Endothelial cell of umbilical vein (primary cell): ENCODE measurements at regions not wholly inside any gene's neighbourhood (a gene's known extent, or its start where the extent isn't known, plus 50 kb on each side); places are given as distances from the start of the nearest gene placed in this dataset.

Source experiments
- BruUV-seq: library from RNA; stranded (reverse); fragments of 400-500 nt; replicated peaks from 2 replicates; lab custom pipeline; 2021; lab: Mats Ljungman, UMichigan
- CTCF ChIA-PET: fragments of 300-600, 350-600 bp; sonication (Branson Sonifier 250); formaldehyde crosslinking; loops from one replicate; lab custom pipeline; 2021; ENCODE audit warnings: antibody characterized with exemption, inconsistent platforms; lab: Charles Lee
- POLR2A ChIA-PET: fragments of 300-600, 350-600 bp; sonication (Branson Sonifier 250); formaldehyde crosslinking; loops from one replicate; lab custom pipeline; 2021; ENCODE audit warnings: antibody characterized with exemption, inconsistent platforms; lab: Charles Lee
- DNase-seq: peaks from one replicate; pipeline ENCODE4 v3.0.0-alpha.2; 2011; ENCODE audit warnings: low read depth, low spot score
- FAIRE-seq: peaks from 2 replicates; lab custom pipeline; 2011; peaks lifted over from hg19 to GRCh38; lab: Jason Lieb, UNC
- H2AFZ ChIP-seq: 2 replicates; pipeline ENCODE4 v1.6.0; 2012; ENCODE audit warnings: low read depth, low read length, control low read depth, inconsistent platforms
- H3K27ac ChIP-seq: 2 replicates; pipeline ENCODE4 v1.5.1; 2011; ENCODE audit warnings: low read depth, mild to moderate bottlenecking, control low read depth, low read length, moderate library complexity; ENCODE audit not compliant: insufficient read depth
- H3K27me3 ChIP-seq, 2 experiments: 2 replicates each; pipeline versions ENCODE4 v1.6.0 to v1.6.1; 2011; ENCODE audit warnings: low read length in 2 of 2, mixed read lengths in 1 of 2; ENCODE audit not compliant: control insufficient read depth in 2 of 2, insufficient read depth in 2 of 2
- H3K36me3 ChIP-seq, 2 experiments: 2 replicates in 1 of 2; 3 replicates in 1 of 2; pipeline ENCODE4 v1.5.1; 2011; ENCODE audit warnings: low read length in 2 of 2, mild to moderate bottlenecking in 1 of 2, moderate library complexity in 1 of 2; ENCODE audit not compliant: control insufficient read depth in 2 of 2, insufficient read depth in 2 of 2; ENCODE audit errors: extremely low read depth in 1 of 2
- H3K4me1 ChIP-seq: 3 replicates; pipeline ENCODE4 v1.5.1; 2011; ENCODE audit warnings: mild to moderate bottlenecking, low read length; ENCODE audit not compliant: control insufficient read depth, insufficient read depth; ENCODE audit errors: extremely low read depth
- H3K4me2 ChIP-seq: 2 replicates; pipeline ENCODE4 v1.6.1; 2011; ENCODE audit warnings: low read length, control low read depth, mixed read lengths; ENCODE audit not compliant: insufficient read depth
- H3K4me3 ChIP-seq, 3 experiments: fragments of 200-600 bp in 1 of 3; sonication (generic), shearing (Covaris generic) in 1 of 3; replicated peaks in 1 of 3; 2 replicates each; pipeline ENCODE4 v1.5.1; 2011 to 2016; ENCODE audit warnings: control low read depth in 3 of 3, low read length in 3 of 3, mild to moderate bottlenecking in 2 of 3, inconsistent platforms in 1 of 3, low read depth in 1 of 3, moderate library complexity in 1 of 3; ENCODE audit not compliant: insufficient read depth in 1 of 3
- H3K79me2 ChIP-seq: 2 replicates; pipeline ENCODE4 v1.6.0; 2012; ENCODE audit warnings: low read length, inconsistent platforms; ENCODE audit not compliant: control insufficient read depth, insufficient read depth
- H3K9ac ChIP-seq: replicated peaks from 2 replicates; pipeline ENCODE3; 2011; ENCODE audit warnings: low read length, control low read depth; ENCODE audit not compliant: insufficient read depth; ENCODE audit errors: extremely low read depth
- H3K9me1 ChIP-seq: replicated peaks from 3 replicates; pipeline ENCODE4 v1.6.0; 2011; ENCODE audit warnings: mild to moderate bottlenecking, low read length; ENCODE audit not compliant: control insufficient read depth, insufficient read depth; ENCODE audit errors: extremely low read depth
- H3K9me3 ChIP-seq: replicated peaks from 2 replicates; pipeline ENCODE4 v1.5.1; 2012; ENCODE audit warnings: low read length, inconsistent platforms; ENCODE audit not compliant: control insufficient read depth, insufficient read depth
- H4K20me1 ChIP-seq: replicated peaks from 2 replicates; pipeline ENCODE3; 2011; ENCODE audit warnings: mild to moderate bottlenecking, low read length; ENCODE audit not compliant: control insufficient read depth, insufficient read depth; ENCODE audit errors: extremely low read depth
- EZH2 ChIP-seq: IDR thresholded peaks from 2 replicates; pipeline ENCODE4 v1.6.1; 2012; ENCODE audit warnings: borderline replicate concordance, low read depth, mild to moderate bottlenecking, moderate library complexity, low read length, inconsistent platforms; ENCODE audit not compliant: severe bottlenecking
- FOS ChIP-seq: IDR thresholded peaks from 2 replicates; pipeline ENCODE4 v1.6.1; 2011; ENCODE audit warnings: mild to moderate bottlenecking, low read length, moderate library complexity, borderline replicate concordance; ENCODE audit not compliant: insufficient read depth
- GATA2 ChIP-seq: IDR thresholded peaks from 2 replicates; pipeline ENCODE4 v1.7.0; 2011; ENCODE audit warnings: low read depth, mild to moderate bottlenecking, moderate library complexity, mixed read lengths, low read length; ENCODE audit not compliant: insufficient read length, insufficient read depth
- JUN ChIP-seq: IDR thresholded peaks from 2 replicates; pipeline ENCODE4 v1.6.1; 2011; ENCODE audit warnings: borderline replicate concordance, low read depth; ENCODE audit not compliant: insufficient read length, insufficient read depth
- MYC ChIP-seq: IDR thresholded peaks from one replicate; pipeline ENCODE4 v1.6.1; 2011; ENCODE audit warnings: mild to moderate bottlenecking, low read depth, low read length
- POLR2A ChIP-seq: IDR thresholded peaks from 2 replicates; pipeline ENCODE4 v1.6.1; 2012; ENCODE audit warnings: low read depth, mild to moderate bottlenecking, control low read depth, low read length
- dilution Hi-C: fragments of 300-500 bp; cut with MboI; formaldehyde crosslinking; loops from one replicate; pipeline ENCODE4 v1.15.0; 2019; ENCODE audit warnings: low sequenced_read_pairs; ENCODE audit not compliant: extremely low pct_ligation_motif_present
- intact Hi-C: fragments of 100-400 bp; cut with micrococcal nuclease; formaldehyde crosslinking; loops from one replicate; pipeline ENCODE4 v1.10.0; 2022
- TF ChIP-seq, protein P1 (sequence below): IDR thresholded peaks from 2 replicates; pipeline ENCODE4 v1.6.1; 2011; ENCODE audit not compliant: insufficient read depth, insufficient read length
- TF ChIP-seq, protein P2 (sequence below), 2 donors: IDR thresholded peaks; 1 replicate in 1 of 2; 2 replicates in 1 of 2; pipeline ENCODE4 v1.5.1; 2011; ENCODE audit warnings: low read length in 2 of 2, mild to moderate bottlenecking in 2 of 2, moderate library complexity in 2 of 2, control low read depth in 1 of 2, inconsistent platforms in 1 of 2, low read depth in 1 of 2; ENCODE audit not compliant: insufficient read depth in 1 of 2; ENCODE audit errors: extremely low read depth in 1 of 2

DNA sequence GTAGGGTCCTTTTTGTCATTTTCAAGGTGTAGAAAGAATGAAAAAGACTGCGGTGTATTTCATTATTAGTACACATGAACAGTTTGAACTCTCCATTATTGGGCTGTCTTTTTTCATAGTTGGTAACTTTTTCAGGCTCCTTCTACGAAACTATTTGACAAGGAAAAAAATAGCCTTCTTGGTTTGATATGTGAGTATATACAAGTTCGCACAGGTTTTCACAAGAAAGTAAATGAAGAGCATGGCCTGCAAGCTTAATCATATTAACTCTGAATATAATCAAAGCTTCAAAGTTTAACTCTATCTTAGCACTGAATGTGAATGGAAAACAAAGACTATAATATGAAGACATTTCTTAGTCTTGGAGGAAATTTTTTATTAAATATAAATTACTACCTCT is 290.0 kb upstream of the ADGRL2 start:
- H3K4me2 ChIP-seq, result no peak overlapping the region
- H3K27ac ChIP-seq, result no peak overlapping the region
- no peaks in the 10 kb centered on the region for H3K4me1 ChIP-seq
- no peak overlapping the region for H3K4me3 ChIP-seq
- no TSS peak for BruUV-seq
- FAIRE-seq (no peak), DNase-seq (no peak)
- no peaks in the 10 kb centered on the region for H3K36me3 ChIP-seq
- no peaks in the 10 kb centered on the region for H3K9me3 ChIP-seq
- no peak overlapping the region for H3K9ac ChIP-seq
- dilution Hi-C loops, result no loop called here
- H3K27me3 ChIP-seq, result no peaks in the 10 kb centered on the region
- intact Hi-C loops, result no loop called here
- ChIA-PET CTCF (no interaction called here), POLR2A (no interaction called here)
- no peak overlapping the region for H2AFZ ChIP-seq
- H3K79me2 ChIP-seq, result no peaks in the 10 kb centered on the region
- TF ChIP-seq, protein P1, sequence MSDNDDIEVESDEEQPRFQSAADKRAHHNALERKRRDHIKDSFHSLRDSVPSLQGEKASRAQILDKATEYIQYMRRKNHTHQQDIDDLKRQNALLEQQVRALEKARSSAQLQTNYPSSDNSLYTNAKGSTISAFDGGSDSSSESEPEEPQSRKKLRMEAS, result no peak
- TF ChIP-seq, protein P2, sequence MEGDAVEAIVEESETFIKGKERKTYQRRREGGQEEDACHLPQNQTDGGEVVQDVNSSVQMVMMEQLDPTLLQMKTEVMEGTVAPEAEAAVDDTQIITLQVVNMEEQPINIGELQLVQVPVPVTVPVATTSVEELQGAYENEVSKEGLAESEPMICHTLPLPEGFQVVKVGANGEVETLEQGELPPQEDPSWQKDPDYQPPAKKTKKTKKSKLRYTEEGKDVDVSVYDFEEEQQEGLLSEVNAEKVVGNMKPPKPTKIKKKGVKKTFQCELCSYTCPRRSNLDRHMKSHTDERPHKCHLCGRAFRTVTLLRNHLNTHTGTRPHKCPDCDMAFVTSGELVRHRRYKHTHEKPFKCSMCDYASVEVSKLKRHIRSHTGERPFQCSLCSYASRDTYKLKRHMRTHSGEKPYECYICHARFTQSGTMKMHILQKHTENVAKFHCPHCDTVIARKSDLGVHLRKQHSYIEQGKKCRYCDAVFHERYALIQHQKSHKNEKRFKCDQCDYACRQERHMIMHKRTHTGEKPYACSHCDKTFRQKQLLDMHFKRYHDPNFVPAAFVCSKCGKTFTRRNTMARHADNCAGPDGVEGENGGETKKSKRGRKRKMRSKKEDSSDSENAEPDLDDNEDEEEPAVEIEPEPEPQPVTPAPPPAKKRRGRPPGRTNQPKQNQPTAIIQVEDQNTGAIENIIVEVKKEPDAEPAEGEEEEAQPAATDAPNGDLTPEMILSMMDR (IDR thresholded peaks at IDR 0.05; ENCODE audit: extremely low read depth in 1 of 2, insufficient read depth in 1 of 2, low read depth in 1 of 2, low read length in 2 of 2), result no peak
- no peaks in the 10 kb centered on the region for H3K9me1 ChIP-seq
- no peaks in the 10 kb centered on the region for H4K20me1 ChIP-seq

DNA sequence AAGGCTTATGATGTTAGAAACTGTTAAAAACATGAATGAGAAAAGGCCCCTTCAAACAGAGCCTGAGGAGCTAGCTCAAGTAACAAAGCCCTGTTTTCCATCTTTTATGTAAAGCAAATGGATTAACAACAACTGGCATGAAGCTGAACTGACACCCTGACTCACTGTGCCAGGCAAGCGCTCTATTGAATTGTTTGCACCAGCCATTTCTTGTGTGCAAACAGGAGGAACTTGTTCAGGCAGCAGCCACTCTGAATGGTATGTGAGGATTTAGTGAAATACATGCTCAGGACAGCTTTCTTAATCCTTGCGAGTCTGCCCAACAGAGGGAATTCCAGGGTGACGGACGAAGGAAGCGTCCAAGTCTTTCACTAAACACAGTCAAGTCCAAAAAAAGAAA is 291.1 kb upstream of the ADGRL2 start:
- Histone ChIP-seq H4K20me1 (no peaks in the 10 kb centered on the region), H3K4me3 (no peak overlapping the region), H3K36me3 (no peaks in the 10 kb centered on the region), H3K79me2 (no peaks in the 10 kb centered on the region), H3K4me2 (no peak overlapping the region), H3K27ac (no peak overlapping the region), H3K9me3 (no peaks in the 10 kb centered on the region), H3K4me1 (no peaks in the 10 kb centered on the region), H3K27me3 (no peaks in the 10 kb centered on the region), H2AFZ (no peak overlapping the region), H3K9me1 (no peaks in the 10 kb centered on the region), H3K9ac (no peak overlapping the region)
- intact Hi-C loops, result no loop called here
- DNase-seq (no peak), FAIRE-seq (no peak)
- dilution Hi-C loops, result no loop called here
- ChIA-PET POLR2A (no interaction called here), CTCF (interaction anchor here (1.0 to 1.2 kb wide), 2 partner anchors 8 to 13 kb away, joined by 3 read pairs; no protein-coding TSS in a partner anchor)
- TF ChIP-seq JUN, result no peak
- no peak for TF ChIP-seq EZH2
- TF ChIP-seq, protein P2 (IDR thresholded peaks at IDR 0.05; ENCODE audit: extremely low read depth in 1 of 2, insufficient read depth in 1 of 2, low read depth in 1 of 2, low read length in 2 of 2), result no peak
- TF ChIP-seq FOS, result no peak
- TF ChIP-seq MYC, result no peak
- TF ChIP-seq POLR2A, result no peak
- TF ChIP-seq GATA2, result no peak
- BruUV-seq, result no TSS peak
